Activated naive CD4-positive, alpha-beta T cell treated with anti-CD3 and anti-CD28 coated beads, Interleukin-2, amount 10 ng/mL, durations not matched to agents 7 days and 5 days (primary cell): ENCODE measurements at regions not wholly inside any gene's neighbourhood (a gene's known extent, or its start where the extent isn't known, plus 50 kb on each side); places are given as distances from the start of the nearest gene placed in this dataset.

Experiments used
- CTCF ChIA-PET: fragments of 350-600 bp; sonication (Branson Sonifier 250); formaldehyde crosslinking; loops from one replicate; lab custom pipeline; 2021; ENCODE audit warnings: antibody characterized with exemption; lab: Charles Lee
- DNase-seq: peaks from one replicate; pipeline ENCODE4 v3.0.0-alpha.2; 2020
- H3K27ac Mint-ChIP-seq: one replicate; pipeline ENCODE4 v1.8.0; 2021; ENCODE audit warnings: mild to moderate bottlenecking, moderate library complexity, mixed read lengths
- H3K27me3 Mint-ChIP-seq: one replicate; pipeline ENCODE4 v1.8.0; 2021; ENCODE audit warnings: mild to moderate bottlenecking, mixed read lengths
- H3K36me3 Mint-ChIP-seq: one replicate; pipeline ENCODE4 v1.8.0; 2021; ENCODE audit warnings: mixed read lengths
- H3K4me1 Mint-ChIP-seq: one replicate; pipeline ENCODE4 v1.8.0; 2021; ENCODE audit warnings: mixed read lengths
- H3K4me3 Mint-ChIP-seq: one replicate; pipeline ENCODE4 v1.8.0; 2021; ENCODE audit warnings: mild to moderate bottlenecking, moderate library complexity, mixed read lengths
- H3K9me3 Mint-ChIP-seq: one replicate; pipeline ENCODE4 v1.8.0; 2021; ENCODE audit warnings: mixed read lengths

GRCh38 chr17:27404676-27405075, 51.6 kb upstream of the KSR1 start:
- Mint-ChIP-seq H3K27ac (no peak overlapping the region), H3K4me3 (no peak overlapping the region), H3K9me3 (no peaks in the 10 kb centered on the region)

More at GRCh38 chr17:27404676-27405075, 51.6 kb upstream of the KSR1 start:
- Mint-ChIP-seq H3K27me3 (peaks cover 38% of the 10 kb centered on the region), H3K4me1 (no peaks in the 10 kb centered on the region), H3K36me3 (no peaks in the 10 kb centered on the region)
- DNase-seq = no peak
- CTCF ChIA-PET = interaction anchor here (1.4 kb wide), 1 partner anchor 195 kb away, joined by 4 read pairs; no protein-coding TSS in a partner anchor
